HG02571 (cell line): ENCODE measurements at regions not wholly inside any gene's neighbourhood (a gene's known extent, or its start where the extent isn't known, plus 50 kb on each side); places are given as distances from the start of the nearest gene placed in this dataset.
"Not testable (repeated sequence)": the region's sequence is repeated elsewhere in the genome, so short reads cannot be mapped to it uniquely, and the experiment has no call there.

Experiments used
- ATAC-seq: cut with Tn5 transposase; IDR thresholded peaks from one replicate; pipeline ENCODE4 v1.9.1; 2021; ENCODE audit warnings: mild to moderate bottlenecking, moderate library complexity; ENCODE audit not compliant: unreplicated experiment

- ATAC-seq, result no peak
These were observed 128.6 kb upstream of the BMPER start for GRCh38 chr7:33776788-33777187.

DNA sequence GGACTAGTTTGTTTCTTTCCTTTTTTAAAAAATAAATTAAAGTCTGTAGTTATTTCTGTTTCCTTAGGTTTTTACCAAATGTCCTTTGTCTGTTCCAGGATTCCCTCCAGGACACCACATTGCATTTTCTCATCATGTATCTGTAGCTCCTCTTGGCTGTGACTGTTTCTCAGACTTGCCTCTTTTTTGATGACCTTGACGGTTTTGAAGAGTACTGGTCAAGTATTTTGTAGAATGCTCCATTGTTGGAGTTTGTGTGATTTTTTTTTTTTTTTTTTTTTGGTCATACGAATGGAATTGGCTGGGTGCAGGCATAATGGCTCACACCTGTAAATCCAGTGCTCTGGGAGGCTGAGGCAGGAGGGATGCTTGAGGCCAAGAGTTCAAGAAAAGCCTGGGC lies 127.1 kb upstream of the BMPER start:
- ATAC-seq, result no peak

- ATAC-seq, result no peak
These were observed 126.1 kb upstream of the BMPER start for GRCh38 chr7:33779216-33779615.

DNA sequence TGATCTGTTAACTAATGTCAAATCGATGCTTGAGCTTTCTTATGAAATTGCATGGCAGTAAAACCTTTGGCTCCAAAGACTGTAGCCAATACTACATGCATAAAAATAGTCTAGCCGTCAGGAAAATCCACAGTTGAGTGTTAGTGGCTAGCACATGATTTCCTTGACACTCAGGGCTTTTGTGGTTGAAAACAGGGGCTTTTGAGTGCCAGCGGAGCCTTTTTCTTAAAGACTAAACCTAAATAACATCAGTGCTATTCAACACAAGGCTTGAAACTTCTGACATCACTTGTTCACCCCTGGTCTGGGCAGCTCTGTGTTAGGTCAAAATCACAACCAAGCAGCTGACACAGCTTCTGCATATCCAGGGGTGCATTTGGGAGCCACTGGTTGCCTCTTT lies 124.2 kb upstream of the BMPER start:
- no peak for ATAC-seq

- no peak for ATAC-seq
These were observed 123.5 kb upstream of the BMPER start for GRCh38 chr7:33781796-33782195.

- ATAC-seq, result no peak
These were observed 121.3 kb upstream of the BMPER start for GRCh38 chr7:33784000-33784399.

DNA sequence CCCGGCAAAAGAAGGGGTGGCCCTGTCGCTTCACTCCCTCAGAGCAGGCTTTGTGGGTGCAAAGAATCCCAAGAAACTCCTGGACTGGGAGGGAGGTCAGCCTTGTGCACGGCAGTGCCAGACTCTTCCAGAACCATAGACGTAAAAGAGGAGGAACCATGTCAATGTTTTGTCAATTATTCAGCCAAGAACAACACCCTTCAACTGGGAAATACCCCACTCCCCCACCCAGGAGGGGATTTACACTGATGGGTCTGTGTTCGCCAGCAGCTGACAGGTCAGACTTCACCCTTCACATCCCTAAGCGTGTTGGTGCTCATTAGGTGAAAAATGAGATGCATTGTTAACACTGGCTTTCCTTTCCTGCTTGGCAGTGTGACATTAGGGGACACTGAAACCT lies 116.8 kb upstream of the BMPER start:
- no peak for ATAC-seq

DNA sequence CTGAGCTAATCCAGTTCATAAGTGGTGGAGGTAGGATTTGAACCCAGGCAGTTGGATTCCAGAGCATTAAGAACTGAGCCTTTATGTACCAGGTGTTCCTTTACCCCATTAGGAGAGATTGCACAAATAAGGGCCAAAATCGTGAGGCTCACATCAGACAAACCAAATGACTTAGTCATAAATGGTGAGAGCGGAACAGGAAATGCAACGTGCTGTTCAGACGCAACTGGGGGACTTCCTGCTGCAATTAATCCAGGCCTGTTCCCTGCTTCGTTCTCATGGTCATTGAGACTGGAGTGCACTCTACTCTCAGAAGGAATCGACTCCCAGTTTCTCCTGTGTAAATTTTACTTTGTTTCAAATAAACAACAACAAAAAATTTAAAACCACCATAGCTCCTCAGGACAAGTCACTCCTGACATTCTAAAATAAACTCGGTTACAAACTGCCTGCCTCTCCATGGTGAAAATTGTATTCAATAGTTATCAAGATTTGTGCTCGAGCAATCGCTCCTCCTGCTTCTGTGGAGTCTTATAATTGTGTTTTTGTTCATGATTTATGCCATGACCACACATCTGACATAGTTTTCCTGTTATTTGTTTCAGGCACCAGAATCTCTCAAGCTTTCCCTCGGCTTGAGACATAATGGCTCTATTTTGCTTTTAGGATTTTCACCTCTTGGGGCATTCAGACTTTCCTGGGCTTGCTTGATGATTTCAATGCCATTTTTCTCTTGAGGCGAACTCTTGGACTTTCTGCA lies 115.3 kb upstream of the BMPER start:
- no peak for ATAC-seq

- no peak for ATAC-seq
These were observed 114.6 kb upstream of the BMPER start for GRCh38 chr7:33790746-33791145.

- no peak for ATAC-seq
These were observed 113.3 kb upstream of the BMPER start for GRCh38 chr7:33792041-33792440.

DNA sequence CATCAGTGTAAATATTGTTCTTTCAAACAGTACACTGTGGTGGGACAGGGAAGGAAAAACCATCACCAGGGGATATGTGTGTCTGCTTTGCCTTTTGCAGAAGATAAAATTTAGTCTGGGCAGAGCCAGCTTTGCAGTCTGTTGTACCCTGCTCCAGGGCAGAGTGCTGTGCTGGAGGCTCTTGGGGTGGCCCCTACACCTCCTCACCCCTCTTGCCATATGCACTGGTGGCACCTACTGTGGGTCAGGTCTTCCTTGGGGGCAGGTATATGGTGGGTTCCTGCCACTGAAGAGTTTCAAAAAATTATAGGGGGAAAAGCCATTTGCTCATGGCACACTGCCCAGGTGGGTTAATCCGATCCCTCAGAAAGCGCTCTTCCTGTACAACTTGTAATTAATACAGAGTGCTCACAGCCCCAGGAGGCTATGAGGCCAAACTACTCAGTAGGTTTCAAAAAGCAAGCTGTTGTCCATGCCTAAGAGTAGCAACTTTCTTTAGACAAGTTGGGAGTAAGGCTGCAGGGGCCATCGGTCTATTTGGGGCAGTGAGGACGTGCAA lies 112.7 kb upstream of the BMPER start:
- no peak for ATAC-seq

- no peak for ATAC-seq
These were observed 111.7 kb upstream of the BMPER start for GRCh38 chr7:33793616-33794015.

DNA sequence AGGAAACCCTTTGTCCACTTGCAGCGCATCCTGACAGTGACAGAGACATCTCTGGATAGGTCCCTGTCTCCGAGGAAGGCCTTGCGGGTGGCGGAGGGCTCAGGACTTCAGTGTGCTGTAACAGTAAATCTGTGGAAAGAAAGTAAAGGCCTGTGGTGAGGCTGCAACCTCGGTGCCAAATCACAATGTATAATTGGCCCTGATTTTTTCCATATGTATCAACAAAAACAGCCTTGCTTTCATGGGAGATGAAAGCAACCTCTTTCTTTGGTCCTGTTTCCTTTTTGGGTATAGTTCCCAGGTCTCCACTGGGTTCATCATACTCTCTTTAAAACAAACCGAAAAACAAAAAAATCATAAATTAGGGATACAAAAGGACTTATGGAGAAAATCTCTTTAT lies 110.9 kb upstream of the BMPER start:
- no peak for ATAC-seq

- ATAC-seq, result no peak
These were observed 110.4 kb upstream of the BMPER start for GRCh38 chr7:33794959-33795358.

DNA sequence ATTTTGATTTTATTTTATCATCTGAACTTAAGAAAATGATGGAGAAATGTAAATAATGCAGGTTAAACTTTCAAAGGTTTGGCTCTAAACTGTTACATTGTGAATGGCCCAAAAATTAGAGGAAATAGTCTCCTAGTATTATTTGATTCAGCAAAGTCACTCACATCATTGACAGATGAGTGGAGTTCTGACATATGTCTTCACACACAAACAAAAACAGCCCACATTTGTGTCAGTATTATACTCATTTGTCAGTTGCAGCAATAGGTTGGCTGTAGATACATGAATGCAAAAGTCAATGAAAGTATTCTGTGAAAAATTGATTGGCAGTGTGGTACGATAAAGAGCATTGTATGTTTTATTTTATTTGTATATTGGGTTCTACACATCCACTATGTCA lies 108.8 kb upstream of the BMPER start:
- ATAC-seq, result no peak

DNA sequence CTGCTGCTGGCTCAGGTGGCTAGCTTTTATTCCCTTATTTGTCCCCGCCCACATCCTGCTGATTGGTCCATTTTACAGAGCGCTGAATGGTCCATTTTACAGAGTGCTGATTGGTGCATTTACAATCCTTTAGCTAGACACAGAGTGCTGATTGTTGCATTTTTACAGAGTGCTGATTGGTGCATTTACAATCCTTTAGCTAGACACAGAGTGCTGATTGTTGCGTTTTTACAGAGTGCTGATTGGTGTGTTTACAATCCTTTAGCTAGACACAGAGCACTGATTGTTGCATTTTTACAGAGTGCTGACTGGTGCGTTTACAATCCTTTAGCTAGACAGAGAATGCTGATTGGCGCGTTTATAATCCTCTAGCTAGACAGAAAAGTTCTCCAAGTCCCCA lies 107.8 kb upstream of the BMPER start:
- ATAC-seq, result not testable (repeated sequence)

DNA sequence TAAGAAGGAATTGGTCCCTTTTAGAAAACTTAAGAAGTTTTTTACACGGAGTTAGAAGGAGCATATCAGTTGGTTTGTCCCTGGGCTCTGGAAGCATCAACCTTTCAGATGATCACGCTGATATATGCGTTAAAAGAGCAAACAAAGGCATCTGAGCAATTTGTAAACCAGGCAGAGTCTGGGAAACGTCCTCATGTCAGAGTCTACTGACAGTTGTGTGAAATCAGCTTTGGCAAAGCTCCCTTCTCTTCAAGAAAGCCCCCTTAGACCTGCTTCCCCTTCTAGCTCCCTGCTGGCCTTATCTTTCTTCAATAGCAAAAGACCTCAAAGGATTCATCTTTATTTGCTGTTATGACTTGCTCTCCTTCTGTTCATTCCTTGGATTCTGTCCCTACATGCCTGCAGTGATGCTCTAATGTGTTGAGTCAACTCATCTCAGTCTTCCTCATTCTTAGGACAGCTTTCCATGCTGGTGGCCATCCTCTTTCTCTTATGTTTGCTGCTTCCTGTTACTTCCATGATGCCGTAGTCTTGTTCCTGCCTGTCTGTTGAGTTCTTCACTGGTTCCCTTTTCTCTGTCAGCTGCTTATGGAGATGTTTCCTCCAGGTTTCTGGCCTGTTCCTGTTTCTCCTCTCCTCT lies 106.5 kb upstream of the BMPER start:
- no peak for ATAC-seq

DNA sequence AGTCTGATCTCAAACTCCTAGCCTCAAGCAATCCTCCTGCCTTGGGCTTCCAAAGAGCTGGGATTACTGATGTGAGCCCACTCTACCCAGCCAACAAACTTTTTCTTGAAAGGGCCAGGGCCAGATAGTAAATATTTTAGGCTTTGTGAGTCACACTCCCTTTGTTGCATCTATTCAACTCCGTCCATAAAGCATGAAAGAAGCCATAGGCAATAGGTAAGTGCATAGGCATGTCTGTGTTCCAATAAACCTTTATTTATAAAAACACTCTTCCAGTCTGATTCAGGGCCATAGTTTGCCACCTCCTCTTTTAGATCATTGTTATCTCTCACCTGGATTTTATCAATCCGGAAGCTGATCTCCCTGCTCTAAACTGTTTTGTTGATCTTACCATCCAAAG lies 105.6 kb upstream of the BMPER start:
- ATAC-seq, result no peak

DNA sequence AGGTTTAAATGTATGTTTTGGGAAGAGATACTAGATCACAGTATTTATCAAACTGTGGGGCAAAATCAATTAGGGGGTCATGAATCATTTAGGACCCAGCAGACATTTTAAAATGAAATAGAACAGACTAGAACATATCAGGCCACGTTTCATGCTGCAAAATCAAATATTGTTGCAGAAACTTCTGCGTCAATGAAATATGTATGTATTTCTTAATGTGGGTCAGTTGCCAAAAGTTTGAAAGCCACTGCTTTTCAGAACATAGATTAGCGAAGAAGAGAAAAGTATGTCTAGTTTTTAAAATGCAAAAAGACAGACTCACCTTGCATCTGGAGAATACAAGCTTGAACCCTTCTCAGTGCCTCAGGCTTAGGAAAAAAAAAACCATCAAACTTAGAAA lies 102.7 kb upstream of the BMPER start:
- ATAC-seq, result no peak

GRCh38 chr7:33804140-33804660 lies 101.1 kb upstream of the BMPER start:
- ATAC-seq, result no peak

GRCh38 chr7:33805630-33806233 lies 99.6 kb upstream of the BMPER start:
- no peak for ATAC-seq
